ENCODE measurements at regions not wholly inside any gene's neighbourhood (a gene's known extent, or its start where the extent isn't known, plus 50 kb on each side); places are given as distances from the start of the nearest gene placed in this dataset.

- intact Hi-C loops (cut with micrococcal nuclease) (no loop called here), in situ Hi-C loops (cut with MboI) (no loop called here)
- no peak for ATAC-seq
- no peaks in the 10 kb centered on the region for H4K20me1 ChIP-seq (replicated peaks; ENCODE audit: control insufficient read depth, insufficient read depth, low read length)
- no peak overlapping the region for H3K27ac ChIP-seq (ENCODE audit: extremely low read depth, low read depth, low read length)
- no peak for TF ChIP-seq NFIC (IDR thresholded peaks at IDR 0.05)
- no peak overlapping the region for H3K9ac ChIP-seq (ENCODE audit: insufficient read depth in 1 of 2, low read depth in 2 of 2, low read length in 2 of 2)
- H3K79me2 ChIP-seq (ENCODE audit: control insufficient read depth, insufficient read depth, low read length) = no peaks in the 10 kb centered on the region
- WGBS (ENCODE audit: insufficient coverage, low coverage, missing lambda C conversion rate) = 0% methylated on average over 3 of the region's 3 CpGs
- no peaks in the 10 kb centered on the region for H3K9me3 ChIP-seq (replicated peaks; ENCODE audit: control insufficient read depth, insufficient read depth, low read depth, low read length)
- no peaks in the 10 kb centered on the region for H3K9me1 ChIP-seq (ENCODE audit: control insufficient read depth, insufficient read depth, low read length)
- H3K36me3 ChIP-seq (ENCODE audit: control insufficient read depth, insufficient read depth, low read length) = no peaks in the 10 kb centered on the region
- H3K27me3 ChIP-seq (ENCODE audit: control insufficient read depth in 2 of 2, insufficient read depth in 2 of 2, low read length in 2 of 2) = no peaks in the 10 kb centered on the region
- H3K4me1 ChIP-seq (replicated peaks in 1 of 2; ENCODE audit: control insufficient read depth in 2 of 2, insufficient read depth in 2 of 2, low read length in 2 of 2) = no peaks in the 10 kb centered on the region
- ChIA-PET POLR2A (no interaction called here), CTCF (ENCODE audit: low intra/inter-chr PET ratio) (no interaction called here)
- FAIRE-seq = no peak
- H3K4me2 ChIP-seq (ENCODE audit: insufficient read depth, low read length) = no peak overlapping the region
- no peak for DNase-seq (ENCODE audit: extremely low read depth in 1 of 4, low spot score in 3 of 4)
- H2AFZ ChIP-seq (ENCODE audit: low read depth, low read length) = no peak overlapping the region
- no TSS peak for BruUV-seq (replicated peaks)
- no peak overlapping the region for H3K4me3 ChIP-seq
Observed at GRCh38 chr3:66706890-66707289, 206.1 kb upstream of the LRIG1 start.

DNA sequence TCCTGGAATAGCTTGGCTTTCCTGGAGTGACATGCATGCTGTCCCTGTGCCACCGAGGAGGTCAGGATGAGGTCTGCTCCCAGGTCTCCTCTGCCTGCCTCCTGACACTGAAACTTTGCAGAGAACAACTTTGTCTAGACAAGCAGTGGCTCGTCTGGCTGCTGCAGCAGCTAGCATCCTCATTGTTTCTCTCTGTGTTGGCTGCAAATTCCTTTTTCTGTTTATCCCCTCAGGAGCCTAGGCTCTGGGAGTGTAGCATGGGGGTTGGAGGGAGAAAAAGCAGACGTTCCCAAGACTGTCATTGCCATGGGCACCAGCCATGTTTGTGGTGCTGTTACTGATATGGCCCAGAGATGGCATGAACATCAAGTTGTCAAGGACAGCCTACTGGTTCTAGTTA lies 208.7 kb upstream of the LRIG1 start:
- Histone ChIP-seq H4K20me1 (replicated peaks; ENCODE audit: control insufficient read depth, insufficient read depth, low read length) (no peaks in the 10 kb centered on the region), H3K27me3 (ENCODE audit: control insufficient read depth in 2 of 2, insufficient read depth in 2 of 2, low read length in 2 of 2) (no peaks in the 10 kb centered on the region), H3K4me1 (replicated peaks in 1 of 2; ENCODE audit: control insufficient read depth in 2 of 2, insufficient read depth in 2 of 2, low read length in 2 of 2) (no peaks in the 10 kb centered on the region), H3K9ac (ENCODE audit: insufficient read depth in 1 of 2, low read depth in 2 of 2, low read length in 2 of 2) (no peak overlapping the region), H3K4me3 (no peak overlapping the region), H3K79me2 (ENCODE audit: control insufficient read depth, insufficient read depth, low read length) (no peaks in the 10 kb centered on the region), H3K9me3 (replicated peaks; ENCODE audit: control insufficient read depth, insufficient read depth, low read depth, low read length) (no peaks in the 10 kb centered on the region), H3K36me3 (ENCODE audit: control insufficient read depth, insufficient read depth, low read length) (no peaks in the 10 kb centered on the region), H2AFZ (ENCODE audit: low read depth, low read length) (no peak overlapping the region), H3K4me2 (ENCODE audit: insufficient read depth, low read length) (no peak overlapping the region), H3K9me1 (ENCODE audit: control insufficient read depth, insufficient read depth, low read length) (no peaks in the 10 kb centered on the region), H3K27ac (ENCODE audit: extremely low read depth, low read depth, low read length) (no peak overlapping the region)
- in situ Hi-C loops (cut with MboI) (no loop called here), intact Hi-C loops (cut with micrococcal nuclease) (no loop called here)
- ATAC-seq = no peak
- BruUV-seq (replicated peaks) = no TSS peak
- ChIA-PET CTCF (ENCODE audit: low intra/inter-chr PET ratio) (no interaction called here), POLR2A (no interaction called here)
- FAIRE-seq = no peak
- no peak for DNase-seq (ENCODE audit: extremely low read depth in 1 of 4, low spot score in 3 of 4)
- WGBS (ENCODE audit: insufficient coverage, low coverage, missing lambda C conversion rate) = 0% methylated on average over 2 of the region's 3 CpGs
- TF ChIP-seq FOS (IDR thresholded peaks at IDR 0.05; ENCODE audit: extremely low read depth, insufficient read length) (no peak), ZNF449 (CRISPR knock-in tag; IDR thresholded peaks at IDR 0.05) (no peak), MYBL2 (IDR thresholded peaks at IDR 0.05; ENCODE audit: low read depth) (no peak), MYBL2 (CRISPR knock-in tag; IDR thresholded peaks at IDR 0.05; ENCODE audit: borderline replicate concordance) (no peak), TSHZ1 (CRISPR knock-in tag; IDR thresholded peaks at IDR 0.05) (no peak), ZNF23 (CRISPR knock-in tag; IDR thresholded peaks at IDR 0.05) (no peak), DMBX1 (CRISPR knock-in tag; IDR thresholded peaks at IDR 0.05; ENCODE audit: borderline replicate concordance) (no peak), MEIS2 (IDR thresholded peaks at IDR 0.05; ENCODE audit: partially characterized antibody) (no peak), KDM1A (IDR thresholded peaks at IDR 0.05) (no peak), POLR3G (IDR thresholded peaks at IDR 0.05; ENCODE audit: extremely low read depth, insufficient read length, insufficient replicate concordance) (no peak)
- TF ChIP-seq, protein P1, sequence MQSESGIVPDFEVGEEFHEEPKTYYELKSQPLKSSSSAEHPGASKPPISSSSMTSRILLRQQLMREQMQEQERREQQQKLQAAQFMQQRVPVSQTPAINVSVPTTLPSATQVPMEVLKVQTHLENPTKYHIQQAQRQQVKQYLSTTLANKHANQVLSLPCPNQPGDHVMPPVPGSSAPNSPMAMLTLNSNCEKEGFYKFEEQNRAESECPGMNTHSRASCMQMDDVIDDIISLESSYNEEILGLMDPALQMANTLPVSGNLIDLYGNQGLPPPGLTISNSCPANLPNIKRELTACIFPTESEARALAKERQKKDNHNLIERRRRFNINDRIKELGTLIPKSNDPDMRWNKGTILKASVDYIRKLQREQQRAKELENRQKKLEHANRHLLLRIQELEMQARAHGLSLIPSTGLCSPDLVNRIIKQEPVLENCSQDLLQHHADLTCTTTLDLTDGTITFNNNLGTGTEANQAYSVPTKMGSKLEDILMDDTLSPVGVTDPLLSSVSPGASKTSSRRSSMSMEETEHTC (IDR thresholded peaks at IDR 0.05) = no peak
